HG02759 (cell line): ENCODE measurements at regions not wholly inside any gene's neighbourhood (a gene's known extent, or its start where the extent isn't known, plus 50 kb on each side); places are given as distances from the start of the nearest gene placed in this dataset.

ENCODE experiments used
- ATAC-seq: cut with Tn5 transposase; IDR thresholded peaks from one replicate; pipeline ENCODE4 v1.9.1; 2021; ENCODE audit warnings: mild to moderate bottlenecking, moderate library complexity; ENCODE audit not compliant: unreplicated experiment

GRCh38 chr6:102525336-102525735 lies 1131.8 kb downstream of the GRIK2 start:
- ATAC-seq, result no peak

- ATAC-seq, result no peak
Measured at GRCh38 chr6:102520966-102521365, 1127.5 kb downstream of the GRIK2 start.

GRCh38 chr6:102517506-102517905 lies 1124.0 kb downstream of the GRIK2 start:
- no peak for ATAC-seq

- ATAC-seq, result peak; percentile 77
Measured at GRCh38 chr6:102501615-102502014, 1108.1 kb downstream of the GRIK2 start.

- ATAC-seq, result no peak
Measured at GRCh38 chr6:102494808-102495207, 1101.3 kb downstream of the GRIK2 start.

GRCh38 chr6:102493485-102493884 lies 1100.0 kb downstream of the GRIK2 start:
- ATAC-seq, result no peak

- ATAC-seq, result no peak
Measured at GRCh38 chr6:102488729-102489128, 1095.2 kb downstream of the GRIK2 start.

GRCh38 chr6:102485480-102485879 lies 1092.0 kb downstream of the GRIK2 start:
- no peak for ATAC-seq

- peak; percentile 86 for ATAC-seq
Measured at GRCh38 chr6:102474041-102474807, 1080.7 kb downstream of the GRIK2 start.

GRCh38 chr6:102458990-102459389 lies 1065.5 kb downstream of the GRIK2 start:
- no peak for ATAC-seq

- ATAC-seq, result no peak
Measured at GRCh38 chr6:102438171-102438570, 1044.7 kb downstream of the GRIK2 start.

GRCh38 chr6:102417368-102417998 lies 1024.0 kb downstream of the GRIK2 start:
- no peak for ATAC-seq

GRCh38 chr6:102415891-102416290 lies 1022.4 kb downstream of the GRIK2 start:
- no peak for ATAC-seq

- ATAC-seq, result no peak
Measured at GRCh38 chr6:102411796-102412195, 1018.3 kb downstream of the GRIK2 start.

- ATAC-seq, result no peak
Measured at GRCh38 chr6:102407886-102408741, 1014.6 kb downstream of the GRIK2 start.

- no peak for ATAC-seq
Measured at GRCh38 chr6:102405860-102406259, 1012.4 kb downstream of the GRIK2 start.

- ATAC-seq, result no peak
Measured at GRCh38 chr6:102402635-102403329, 1009.3 kb downstream of the GRIK2 start.

GRCh38 chr6:102398788-102399390 lies 1005.4 kb downstream of the GRIK2 start:
- no peak for ATAC-seq

GRCh38 chr6:102390541-102390940 lies 997.0 kb downstream of the GRIK2 start:
- ATAC-seq, result no peak

GRCh38 chr6:102389994-102390393 lies 996.5 kb downstream of the GRIK2 start:
- no peak for ATAC-seq
